GM23248 (cell line): ENCODE measurements at regions not wholly inside any gene's neighbourhood (a gene's known extent, or its start where the extent isn't known, plus 50 kb on each side); places are given as distances from the start of the nearest gene placed in this dataset.

Source experiments
- EZH2 ChIP-seq: fragments of 200-600 bp; sonication (generic); IDR thresholded peaks from 2 replicates; pipeline ENCODE4 v1.6.1; 2018; ENCODE audit warnings: antibody characterized with exemption, mild to moderate bottlenecking; ENCODE audit not compliant: insufficient read depth, poor library complexity, severe bottlenecking
- EZH2phosphoT487 ChIP-seq: fragments of 200-600 bp; sonication (generic); IDR thresholded peaks from 2 replicates; pipeline ENCODE4 v1.6.1; 2018; ENCODE audit warnings: antibody characterized with exemption, moderate library complexity, mild to moderate bottlenecking, low read depth; ENCODE audit not compliant: insufficient read depth

- TF ChIP-seq EZH2phosphoT487 (no peak), EZH2 (no peak)
Measured at GRCh38 chrX:1852082-1852481, 237.2 kb downstream of the ASMT start.
